ENCODE measurements at regions not wholly inside any gene's neighbourhood (a gene's known extent, or its start where the extent isn't known, plus 50 kb on each side); places are given as distances from the start of the nearest gene placed in this dataset.

GRCh38 chr17:52756746-52757145, 598.2 kb upstream of the CA10 start:
- DNase-seq (ENCODE audit: low read depth), result no peak
- TF ChIP-seq, protein P1, sequence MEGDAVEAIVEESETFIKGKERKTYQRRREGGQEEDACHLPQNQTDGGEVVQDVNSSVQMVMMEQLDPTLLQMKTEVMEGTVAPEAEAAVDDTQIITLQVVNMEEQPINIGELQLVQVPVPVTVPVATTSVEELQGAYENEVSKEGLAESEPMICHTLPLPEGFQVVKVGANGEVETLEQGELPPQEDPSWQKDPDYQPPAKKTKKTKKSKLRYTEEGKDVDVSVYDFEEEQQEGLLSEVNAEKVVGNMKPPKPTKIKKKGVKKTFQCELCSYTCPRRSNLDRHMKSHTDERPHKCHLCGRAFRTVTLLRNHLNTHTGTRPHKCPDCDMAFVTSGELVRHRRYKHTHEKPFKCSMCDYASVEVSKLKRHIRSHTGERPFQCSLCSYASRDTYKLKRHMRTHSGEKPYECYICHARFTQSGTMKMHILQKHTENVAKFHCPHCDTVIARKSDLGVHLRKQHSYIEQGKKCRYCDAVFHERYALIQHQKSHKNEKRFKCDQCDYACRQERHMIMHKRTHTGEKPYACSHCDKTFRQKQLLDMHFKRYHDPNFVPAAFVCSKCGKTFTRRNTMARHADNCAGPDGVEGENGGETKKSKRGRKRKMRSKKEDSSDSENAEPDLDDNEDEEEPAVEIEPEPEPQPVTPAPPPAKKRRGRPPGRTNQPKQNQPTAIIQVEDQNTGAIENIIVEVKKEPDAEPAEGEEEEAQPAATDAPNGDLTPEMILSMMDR (conservative IDR thresholded peaks at IDR 0.05; ENCODE audit: low read length), result no peak
- no peak overlapping the region for H3K4me3 ChIP-seq (ENCODE audit: low read length)

- TF ChIP-seq, protein P1 (conservative IDR thresholded peaks at IDR 0.05; ENCODE audit: low read length), result no peak
- H3K4me3 ChIP-seq (ENCODE audit: low read length), result no peak overlapping the region
- no peak for DNase-seq (ENCODE audit: low read depth)
Measured at GRCh38 chr17:52754838-52755237, 596.3 kb upstream of the CA10 start.

GRCh38 chr17:52751051-52751450, 592.5 kb upstream of the CA10 start:
- DNase-seq (ENCODE audit: low read depth), result no peak
- TF ChIP-seq, protein P1 (conservative IDR thresholded peaks at IDR 0.05; ENCODE audit: low read length), result no peak
- no peak overlapping the region for H3K4me3 ChIP-seq (ENCODE audit: low read length)

- TF ChIP-seq, protein P1 (conservative IDR thresholded peaks at IDR 0.05; ENCODE audit: low read length), result no peak
- DNase-seq (ENCODE audit: low read depth), result no peak
- H3K4me3 ChIP-seq (ENCODE audit: low read length), result no peak overlapping the region
Measured at GRCh38 chr17:52744179-52744578, 585.7 kb upstream of the CA10 start.

GRCh38 chr17:52740006-52740405, 581.5 kb upstream of the CA10 start:
- DNase-seq (ENCODE audit: low read depth), result no peak
- TF ChIP-seq, protein P1 (conservative IDR thresholded peaks at IDR 0.05; ENCODE audit: low read length), result no peak
- H3K4me3 ChIP-seq (ENCODE audit: low read length), result no peak overlapping the region

DNA sequence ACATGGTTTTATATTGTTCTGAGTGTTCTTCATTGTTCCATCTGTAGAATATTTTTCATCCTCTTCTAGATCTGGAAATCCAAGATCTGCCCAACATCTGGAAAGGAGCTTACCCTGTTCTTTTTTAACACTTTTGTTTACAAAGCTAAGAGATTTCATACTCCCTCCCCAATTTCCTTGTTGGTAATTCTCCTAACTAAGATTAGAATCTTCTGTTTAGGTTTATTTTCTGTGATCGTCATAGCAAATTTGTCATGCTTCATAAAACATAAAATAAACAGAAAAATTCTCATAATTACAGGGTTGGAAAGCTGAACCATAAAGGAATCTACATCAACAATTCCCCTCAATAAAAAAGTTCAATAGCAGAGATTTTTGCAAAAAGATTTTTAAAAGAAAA, 580.3 kb upstream of the CA10 start:
- TF ChIP-seq, protein P1 (conservative IDR thresholded peaks at IDR 0.05; ENCODE audit: low read length), result no peak
- DNase-seq (ENCODE audit: low read depth), result no peak
- H3K4me3 ChIP-seq (ENCODE audit: low read length), result no peak overlapping the region

- DNase-seq (ENCODE audit: low read depth), result no peak
- no peak overlapping the region for H3K4me3 ChIP-seq (ENCODE audit: low read length)
- TF ChIP-seq, protein P1 (conservative IDR thresholded peaks at IDR 0.05; ENCODE audit: low read length), result no peak
Measured at GRCh38 chr17:52737071-52737470, 578.6 kb upstream of the CA10 start.

Measured in AG10803 (cell line).